HEK293 (cell line): ENCODE measurements at regions not wholly inside any gene's neighbourhood (a gene's known extent, or its start where the extent isn't known, plus 50 kb on each side); places are given as distances from the start of the nearest gene placed in this dataset.

Experiments
- GLI4 ChIP-seq: fragments of 450-650 bp; formaldehyde crosslinking; IDR thresholded peaks from 2 replicates; pipeline ENCODE4 v1.5.1; 2016; ENCODE audit warnings: missing biosample characterization, missing genetic modification characterization
- ZFP3 ChIP-seq: fragments of 450-650 bp; formaldehyde crosslinking; IDR thresholded peaks from 2 replicates; pipeline ENCODE4 v1.5.1; 2016; ENCODE audit warnings: low read depth, missing biosample characterization, missing genetic modification characterization
- ZNF274 ChIP-seq, 2 experiments: fragments of 200-500 bp in 1 of 2; fragments of 450-650 bp in 1 of 2; sonication (Bioruptor generic) in 1 of 2; formaldehyde crosslinking in 1 of 2; IDR thresholded peaks; 2 replicates each; pipeline versions ENCODE4 v1.5.1 to v1.6.1; 2014 to 2016; ENCODE audit warnings: borderline replicate concordance in 1 of 2, inconsistent platforms in 1 of 2, low read length in 1 of 2, missing biosample characterization in 1 of 2, missing genetic modification characterization in 1 of 2
- ZNF561 ChIP-seq: fragments of 450-650 bp; IDR thresholded peaks from 2 replicates; pipeline ENCODE4 v1.5.1; 2018; ENCODE audit warnings: missing biosample characterization, missing genetic modification characterization, borderline replicate concordance
- ZNF792 ChIP-seq: fragments of 450-650 bp; formaldehyde crosslinking; IDR thresholded peaks from 2 replicates; pipeline ENCODE4 v1.5.1; 2016; ENCODE audit warnings: missing biosample characterization, missing genetic modification characterization
- ZSCAN30 ChIP-seq: fragments of 450-650 bp; IDR thresholded peaks from 2 replicates; pipeline ENCODE4 v1.5.1; 2018; ENCODE audit warnings: missing biosample characterization, mild to moderate bottlenecking, missing genetic modification characterization, moderate library complexity
- TF ChIP-seq, protein P1 (sequence below): fragments of 450-650 bp; formaldehyde crosslinking; IDR thresholded peaks from 2 replicates; pipeline ENCODE4 v1.5.1; 2016; ENCODE audit warnings: missing biosample characterization, missing genetic modification characterization
- TF ChIP-seq, protein P2 (sequence below): fragments of 450-650 bp; formaldehyde crosslinking; IDR thresholded peaks from 2 replicates; pipeline ENCODE4 v1.5.1; 2016; ENCODE audit warnings: missing biosample characterization, missing genetic modification characterization

DNA sequence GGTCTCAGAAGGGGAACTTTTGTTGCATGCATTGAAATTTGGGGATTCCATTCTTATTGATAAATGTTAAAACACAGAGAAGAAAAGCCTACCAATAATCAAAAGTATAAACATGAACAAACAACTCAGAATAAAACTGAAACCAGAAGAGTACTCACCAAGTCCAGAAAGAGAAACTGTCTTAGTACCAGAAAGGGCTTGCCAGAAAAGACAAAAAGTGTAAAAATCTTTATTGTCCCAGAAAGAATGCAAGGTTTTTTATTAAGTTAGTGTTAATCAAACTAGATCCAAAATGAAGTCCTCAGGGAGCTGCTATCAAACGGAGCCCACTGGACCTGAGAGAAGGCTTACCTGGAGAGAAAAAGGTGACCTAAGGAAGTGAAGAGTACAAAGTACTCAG lies 897.5 kb downstream of the PCDH7 start:
- TF ChIP-seq ZNF792 (tag by site-specific recombination) = no peak
- TF ChIP-seq GLI4 (tag by site-specific recombination) = no peak
- no peak for TF ChIP-seq ZNF274 (IDR thresholded peaks at IDR 0.05; ENCODE audit: low read length)
- no peak for TF ChIP-seq ZNF274 (tag by site-specific recombination; IDR thresholded peaks at IDR 0.05; ENCODE audit: borderline replicate concordance)
- TF ChIP-seq ZFP3 (tag by site-specific recombination) = no peak
- TF ChIP-seq, protein P1, sequence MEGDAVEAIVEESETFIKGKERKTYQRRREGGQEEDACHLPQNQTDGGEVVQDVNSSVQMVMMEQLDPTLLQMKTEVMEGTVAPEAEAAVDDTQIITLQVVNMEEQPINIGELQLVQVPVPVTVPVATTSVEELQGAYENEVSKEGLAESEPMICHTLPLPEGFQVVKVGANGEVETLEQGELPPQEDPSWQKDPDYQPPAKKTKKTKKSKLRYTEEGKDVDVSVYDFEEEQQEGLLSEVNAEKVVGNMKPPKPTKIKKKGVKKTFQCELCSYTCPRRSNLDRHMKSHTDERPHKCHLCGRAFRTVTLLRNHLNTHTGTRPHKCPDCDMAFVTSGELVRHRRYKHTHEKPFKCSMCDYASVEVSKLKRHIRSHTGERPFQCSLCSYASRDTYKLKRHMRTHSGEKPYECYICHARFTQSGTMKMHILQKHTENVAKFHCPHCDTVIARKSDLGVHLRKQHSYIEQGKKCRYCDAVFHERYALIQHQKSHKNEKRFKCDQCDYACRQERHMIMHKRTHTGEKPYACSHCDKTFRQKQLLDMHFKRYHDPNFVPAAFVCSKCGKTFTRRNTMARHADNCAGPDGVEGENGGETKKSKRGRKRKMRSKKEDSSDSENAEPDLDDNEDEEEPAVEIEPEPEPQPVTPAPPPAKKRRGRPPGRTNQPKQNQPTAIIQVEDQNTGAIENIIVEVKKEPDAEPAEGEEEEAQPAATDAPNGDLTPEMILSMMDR (tag by site-specific recombination) = no peak
- TF ChIP-seq, protein P2, sequence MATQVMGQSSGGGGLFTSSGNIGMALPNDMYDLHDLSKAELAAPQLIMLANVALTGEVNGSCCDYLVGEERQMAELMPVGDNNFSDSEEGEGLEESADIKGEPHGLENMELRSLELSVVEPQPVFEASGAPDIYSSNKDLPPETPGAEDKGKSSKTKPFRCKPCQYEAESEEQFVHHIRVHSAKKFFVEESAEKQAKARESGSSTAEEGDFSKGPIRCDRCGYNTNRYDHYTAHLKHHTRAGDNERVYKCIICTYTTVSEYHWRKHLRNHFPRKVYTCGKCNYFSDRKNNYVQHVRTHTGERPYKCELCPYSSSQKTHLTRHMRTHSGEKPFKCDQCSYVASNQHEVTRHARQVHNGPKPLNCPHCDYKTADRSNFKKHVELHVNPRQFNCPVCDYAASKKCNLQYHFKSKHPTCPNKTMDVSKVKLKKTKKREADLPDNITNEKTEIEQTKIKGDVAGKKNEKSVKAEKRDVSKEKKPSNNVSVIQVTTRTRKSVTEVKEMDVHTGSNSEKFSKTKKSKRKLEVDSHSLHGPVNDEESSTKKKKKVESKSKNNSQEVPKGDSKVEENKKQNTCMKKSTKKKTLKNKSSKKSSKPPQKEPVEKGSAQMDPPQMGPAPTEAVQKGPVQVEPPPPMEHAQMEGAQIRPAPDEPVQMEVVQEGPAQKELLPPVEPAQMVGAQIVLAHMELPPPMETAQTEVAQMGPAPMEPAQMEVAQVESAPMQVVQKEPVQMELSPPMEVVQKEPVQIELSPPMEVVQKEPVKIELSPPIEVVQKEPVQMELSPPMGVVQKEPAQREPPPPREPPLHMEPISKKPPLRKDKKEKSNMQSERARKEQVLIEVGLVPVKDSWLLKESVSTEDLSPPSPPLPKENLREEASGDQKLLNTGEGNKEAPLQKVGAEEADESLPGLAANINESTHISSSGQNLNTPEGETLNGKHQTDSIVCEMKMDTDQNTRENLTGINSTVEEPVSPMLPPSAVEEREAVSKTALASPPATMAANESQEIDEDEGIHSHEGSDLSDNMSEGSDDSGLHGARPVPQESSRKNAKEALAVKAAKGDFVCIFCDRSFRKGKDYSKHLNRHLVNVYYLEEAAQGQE (tag by site-specific recombination) = no peak
- no peak for TF ChIP-seq ZSCAN30 (tag by site-specific recombination)
- no peak for TF ChIP-seq ZNF561 (tag by site-specific recombination)
